MG63 (cell line): ENCODE measurements at regions not wholly inside any gene's neighbourhood (a gene's known extent, or its start where the extent isn't known, plus 50 kb on each side); places are given as distances from the start of the nearest gene placed in this dataset.

Experiments
- DNase-seq: peaks from one replicate; pipeline ENCODE4 v3.0.0-alpha.2; 2020
- H3K27me3 ChIP-seq: fragments of 250-450 bp; sonication (Bioruptor Pico); 2 replicates; pipeline ENCODE4 v1.5.1; 2020; ENCODE audit warnings: mild to moderate bottlenecking, moderate library complexity
- H3K36me3 ChIP-seq: fragments of 250-450 bp; sonication (Bioruptor Pico); 2 replicates; pipeline ENCODE4 v1.5.1; 2020; ENCODE audit warnings: mild to moderate bottlenecking, moderate library complexity
- H3K4me3 ChIP-seq: fragments of 250-450 bp; sonication (Bioruptor Pico); 2 replicates; pipeline ENCODE4 v1.5.1; 2020; ENCODE audit warnings: mild to moderate bottlenecking, moderate library complexity
- H3K9me3 ChIP-seq: fragments of 250-450 bp; sonication (Bioruptor Pico); 2 replicates; pipeline ENCODE4 v1.5.1; 2020; ENCODE audit warnings: mild to moderate bottlenecking, moderate library complexity

DNA sequence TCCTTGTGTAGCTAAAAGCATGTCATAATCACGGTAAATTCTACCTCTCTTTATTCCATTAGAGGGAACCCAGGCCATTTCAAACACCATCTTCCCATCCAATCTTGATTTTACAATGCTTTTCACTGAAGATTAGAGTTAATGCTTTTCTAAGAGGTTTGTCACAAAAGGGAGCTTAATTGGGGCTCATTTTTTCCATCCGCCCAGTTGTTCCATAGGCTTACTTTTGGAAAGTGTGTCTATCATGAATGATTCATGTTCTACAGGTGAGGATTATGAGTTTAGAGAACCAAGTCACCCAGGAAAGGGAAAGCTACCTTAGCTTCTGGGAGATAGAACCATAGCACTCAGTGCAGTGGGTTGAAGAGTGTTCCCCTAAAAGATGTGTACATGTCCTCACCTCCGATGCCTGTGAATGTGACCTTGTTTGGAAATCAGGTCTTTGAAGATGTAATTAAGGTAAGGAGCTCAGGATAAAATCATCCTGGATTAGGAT lies 286.9 kb upstream of the RUNX1 start:
- Histone ChIP-seq H3K36me3 (no peaks in the 10 kb centered on the region), H3K9me3 (no peaks in the 10 kb centered on the region), H3K4me3 (no peak overlapping the region), H3K27me3 (no peaks in the 10 kb centered on the region)
- no peak for DNase-seq

DNA sequence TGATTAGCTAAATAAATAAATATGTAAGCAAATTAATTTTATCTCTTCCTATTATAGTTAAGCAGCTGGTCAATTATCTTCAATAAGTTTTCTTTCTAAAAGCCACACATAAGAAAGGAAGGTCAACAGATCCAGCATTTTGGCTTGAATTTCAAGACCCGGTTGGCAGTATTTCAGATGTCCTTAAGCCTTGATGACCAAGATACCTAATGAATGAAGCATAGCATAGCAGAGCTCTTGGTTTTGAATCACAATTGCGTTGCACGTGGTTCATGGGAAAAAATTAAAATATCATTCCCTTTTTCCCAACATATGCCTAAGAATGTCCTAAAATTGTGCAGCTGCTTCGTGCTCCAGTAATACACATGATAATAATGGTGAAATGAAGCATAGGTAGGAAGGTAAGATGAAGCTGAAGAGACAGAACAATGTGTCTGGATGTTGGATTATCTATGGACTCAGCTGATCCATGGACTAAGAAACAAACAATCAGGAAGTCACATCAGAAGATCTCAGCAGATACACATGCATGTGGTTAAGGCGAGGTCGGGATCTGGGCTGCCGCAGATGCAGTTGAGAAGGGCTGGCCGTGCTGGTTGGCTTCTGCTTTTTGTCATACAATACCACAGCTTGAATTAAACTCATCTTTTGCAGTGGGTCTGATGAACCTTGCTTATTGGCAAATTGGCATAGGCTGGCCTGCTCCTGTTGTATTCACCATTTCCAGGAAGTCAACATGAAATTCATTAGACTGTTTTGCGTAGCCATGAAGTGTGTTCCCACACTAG lies 284.9 kb upstream of the RUNX1 start:
- no peaks in the 10 kb centered on the region for H3K27me3 ChIP-seq
- H3K4me3 ChIP-seq: no peak overlapping the region
- no peaks in the 10 kb centered on the region for H3K9me3 ChIP-seq
- H3K36me3 ChIP-seq: no peaks in the 10 kb centered on the region
- no peak for DNase-seq

DNA sequence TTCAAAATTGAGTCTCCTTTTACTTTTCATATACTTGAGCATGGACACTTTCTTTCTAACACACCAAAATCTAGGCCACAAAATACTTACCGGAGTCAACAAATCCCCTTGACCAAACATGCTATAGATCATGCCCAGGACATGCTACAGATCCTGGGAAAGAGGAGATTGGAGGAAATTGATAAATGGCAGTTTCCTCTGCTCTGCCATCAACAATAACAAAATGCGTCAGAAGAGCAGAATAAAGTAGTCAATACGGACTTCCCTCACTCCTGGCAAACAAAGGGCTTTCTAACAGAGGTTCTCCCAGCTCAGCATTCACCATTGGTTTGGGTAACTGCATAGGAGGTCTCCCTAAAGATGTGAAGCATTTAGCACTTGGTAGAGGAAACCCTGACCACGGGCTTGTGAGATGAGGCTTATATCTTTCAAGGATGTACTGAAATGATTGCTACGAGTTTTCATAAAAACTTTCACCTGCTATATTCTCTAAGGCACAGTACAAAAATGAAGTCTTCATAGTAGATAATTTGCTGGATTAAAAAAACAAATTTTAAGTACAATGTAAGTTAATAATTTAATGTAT lies 283.8 kb upstream of the RUNX1 start:
- Histone ChIP-seq H3K27me3 (no peaks in the 10 kb centered on the region), H3K36me3 (no peaks in the 10 kb centered on the region), H3K4me3 (no peak overlapping the region), H3K9me3 (no peaks in the 10 kb centered on the region)
- no peak for DNase-seq

DNA sequence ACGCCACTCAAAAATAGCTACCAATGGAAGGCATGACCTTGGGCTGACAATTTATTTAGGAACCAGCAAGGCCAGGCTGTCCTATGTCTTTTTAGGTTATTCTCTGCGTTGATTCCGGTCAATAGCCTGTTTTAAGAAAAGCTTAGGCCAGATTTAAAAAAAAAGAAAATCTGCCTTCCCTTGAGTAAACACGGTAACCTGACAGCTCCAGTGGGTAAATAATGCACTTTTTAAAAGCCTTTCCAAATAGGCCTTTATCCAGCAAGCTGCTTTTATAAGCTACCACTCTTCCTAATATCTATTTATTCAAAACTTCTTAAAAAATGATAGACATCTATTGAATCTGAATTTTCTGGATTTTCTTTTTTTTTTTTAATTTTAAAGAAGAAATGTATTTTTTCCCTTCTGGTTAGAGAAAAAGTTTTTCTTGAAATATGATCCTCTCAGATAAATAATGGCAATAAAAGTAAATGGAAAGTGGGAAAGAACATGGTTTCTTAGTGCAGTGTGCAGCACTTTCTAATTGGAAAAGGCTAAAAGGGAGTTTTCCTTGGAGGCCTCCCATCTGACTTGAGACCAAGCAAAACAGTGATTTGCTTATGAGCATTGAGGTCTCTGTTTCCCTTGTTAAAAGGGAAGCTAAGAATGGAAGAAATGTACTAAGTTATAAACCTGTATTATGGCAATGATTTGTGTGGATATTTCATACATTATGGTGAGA lies 281.0 kb upstream of the RUNX1 start:
- Histone ChIP-seq H3K36me3 (no peaks in the 10 kb centered on the region), H3K4me3 (no peak overlapping the region), H3K9me3 (no peaks in the 10 kb centered on the region), H3K27me3 (no peaks in the 10 kb centered on the region)
- no peak for DNase-seq

DNA sequence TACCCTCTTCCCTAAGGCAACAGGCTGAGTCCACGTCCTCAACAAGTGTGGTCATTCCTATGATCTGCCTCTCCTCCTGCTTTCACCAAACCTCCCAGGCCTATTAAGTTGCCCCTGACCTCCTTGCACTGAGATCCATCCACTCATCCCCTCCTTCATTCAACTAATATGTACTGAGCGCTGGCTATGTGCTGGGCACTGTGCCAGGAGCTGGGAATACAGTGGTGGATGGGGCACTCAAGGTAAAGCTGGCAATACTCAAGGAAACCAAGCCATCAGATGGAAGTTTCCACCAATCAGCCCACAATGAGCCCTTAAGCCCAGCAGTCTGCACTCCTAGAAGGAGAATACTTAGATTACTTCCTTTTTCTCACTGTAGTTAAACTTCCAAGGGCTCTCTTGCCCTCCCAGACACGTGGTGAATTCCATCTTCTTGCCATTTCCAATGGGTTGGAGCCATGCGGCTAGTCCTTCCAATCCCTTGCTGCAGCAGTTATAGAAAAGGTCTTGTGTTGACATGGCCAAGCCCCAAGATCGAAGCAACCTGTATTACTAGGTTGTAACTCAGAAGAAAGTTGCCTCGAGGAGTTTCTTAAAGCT lies 279.9 kb upstream of the RUNX1 start:
- Histone ChIP-seq H3K4me3 (no peak overlapping the region), H3K27me3 (no peaks in the 10 kb centered on the region), H3K36me3 (no peaks in the 10 kb centered on the region), H3K9me3 (no peaks in the 10 kb centered on the region)
- no peak for DNase-seq

DNA sequence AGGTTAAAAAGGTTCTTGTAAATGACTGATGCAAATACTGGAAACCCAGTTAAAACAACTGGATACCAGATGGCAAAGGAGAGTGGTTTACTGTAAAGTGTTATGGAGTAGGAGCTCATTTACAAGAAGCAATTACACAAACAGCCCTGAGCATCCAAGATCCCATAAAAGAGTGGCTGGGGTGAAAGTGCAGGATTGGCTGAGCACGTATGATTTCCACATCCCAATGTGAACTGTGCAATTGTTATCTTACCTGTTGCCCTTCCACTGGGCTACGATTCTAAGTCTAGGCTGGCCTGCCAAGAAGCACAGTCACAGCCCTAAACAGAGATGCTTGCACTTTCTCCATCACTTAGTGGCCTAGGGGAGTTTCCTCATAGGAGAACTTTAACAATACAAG lies 277.6 kb upstream of the RUNX1 start:
- Histone ChIP-seq H3K36me3 (no peaks in the 10 kb centered on the region), H3K27me3 (no peaks in the 10 kb centered on the region), H3K9me3 (no peaks in the 10 kb centered on the region), H3K4me3 (no peak overlapping the region)
- DNase-seq: no peak

DNA sequence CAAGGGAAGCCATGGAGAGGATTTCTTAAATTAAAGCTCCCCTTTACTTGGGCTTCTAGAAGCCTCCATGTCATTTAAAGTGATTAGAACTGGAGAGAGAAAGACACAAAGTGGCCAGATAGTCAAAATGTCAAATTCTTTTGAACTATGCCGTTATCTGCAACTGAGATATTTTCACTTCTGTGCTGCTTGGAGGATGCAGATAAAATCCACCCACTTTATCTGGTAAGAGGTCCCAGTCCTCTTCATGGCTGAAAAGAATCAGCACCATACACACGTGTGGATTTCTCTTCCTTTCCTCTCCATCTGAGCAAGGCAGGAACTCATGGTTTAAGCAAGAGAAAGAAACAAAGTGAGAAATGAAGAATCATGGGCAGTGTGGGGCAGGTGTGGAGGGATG lies 276.9 kb upstream of the RUNX1 start:
- no peaks in the 10 kb centered on the region for H3K27me3 ChIP-seq
- no peak overlapping the region for H3K4me3 ChIP-seq
- no peaks in the 10 kb centered on the region for H3K9me3 ChIP-seq
- H3K36me3 ChIP-seq: no peaks in the 10 kb centered on the region
- DNase-seq: no peak

DNA sequence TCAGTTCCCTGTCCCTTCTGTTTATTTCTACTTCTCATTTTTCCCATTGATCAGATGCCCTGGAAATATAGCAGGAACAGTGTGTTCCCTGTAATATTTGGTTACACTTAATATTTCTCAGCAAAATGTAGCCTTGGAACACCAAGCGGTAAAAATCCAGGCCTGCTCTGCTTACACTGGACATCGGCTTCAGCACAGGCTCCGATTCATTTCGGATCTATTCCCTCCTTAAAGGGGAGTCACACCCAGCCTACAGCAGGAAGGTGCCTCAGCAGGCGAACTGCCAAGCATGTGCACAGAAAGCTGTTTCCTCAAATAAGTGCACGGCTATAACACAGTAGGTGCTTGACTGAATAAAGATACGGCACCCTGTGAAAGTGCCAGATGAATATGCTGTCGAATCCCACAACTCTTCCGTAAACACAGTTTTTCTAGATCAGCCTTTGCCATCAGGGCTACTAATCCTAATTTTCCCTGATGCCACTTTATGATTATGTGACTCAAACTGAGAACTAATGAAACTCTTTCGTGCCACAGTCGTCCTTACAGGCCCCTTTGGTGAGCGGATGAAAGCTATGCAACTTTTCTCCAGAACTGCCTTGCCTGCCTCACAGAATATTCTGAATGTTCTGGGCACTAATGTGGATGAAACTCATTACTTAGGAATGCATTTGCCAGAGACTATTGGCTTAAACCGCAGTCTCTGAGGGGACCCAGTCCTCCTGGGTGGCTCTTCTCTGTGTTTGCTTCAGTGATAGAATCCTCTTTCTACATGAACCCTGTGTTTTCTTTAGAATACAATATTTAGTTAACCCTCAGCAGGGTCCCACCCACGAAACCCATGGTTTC lies 275.5 kb upstream of the RUNX1 start:
- H3K4me3 ChIP-seq: no peak overlapping the region
- DNase-seq: peak; percentile 10
- H3K36me3 ChIP-seq: no peaks in the 10 kb centered on the region
- H3K9me3 ChIP-seq: no peaks in the 10 kb centered on the region
- no peaks in the 10 kb centered on the region for H3K27me3 ChIP-seq

DNA sequence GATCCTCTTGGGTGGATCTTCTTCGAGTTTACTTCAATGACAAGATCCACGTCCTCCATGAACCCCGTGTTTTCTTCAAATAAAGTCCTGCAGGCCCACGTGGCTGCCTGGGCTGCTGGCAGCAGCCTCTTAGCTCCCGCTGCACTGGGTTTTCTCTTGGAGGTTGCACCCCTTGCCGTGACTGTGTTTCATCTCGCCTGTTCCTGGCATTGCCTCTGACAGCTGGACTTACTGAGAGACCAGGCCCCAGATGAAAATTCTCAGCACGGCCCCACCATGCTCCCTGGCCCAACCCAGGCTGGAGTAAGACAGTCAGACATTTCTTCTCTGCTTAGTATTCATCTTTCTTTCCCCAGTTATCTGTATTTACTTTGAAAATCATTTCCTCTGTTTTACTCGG lies 274.8 kb upstream of the RUNX1 start:
- no peaks in the 10 kb centered on the region for H3K27me3 ChIP-seq
- no peak for DNase-seq
- H3K4me3 ChIP-seq: no peak overlapping the region
- no peaks in the 10 kb centered on the region for H3K9me3 ChIP-seq
- H3K36me3 ChIP-seq: no peaks in the 10 kb centered on the region

DNA sequence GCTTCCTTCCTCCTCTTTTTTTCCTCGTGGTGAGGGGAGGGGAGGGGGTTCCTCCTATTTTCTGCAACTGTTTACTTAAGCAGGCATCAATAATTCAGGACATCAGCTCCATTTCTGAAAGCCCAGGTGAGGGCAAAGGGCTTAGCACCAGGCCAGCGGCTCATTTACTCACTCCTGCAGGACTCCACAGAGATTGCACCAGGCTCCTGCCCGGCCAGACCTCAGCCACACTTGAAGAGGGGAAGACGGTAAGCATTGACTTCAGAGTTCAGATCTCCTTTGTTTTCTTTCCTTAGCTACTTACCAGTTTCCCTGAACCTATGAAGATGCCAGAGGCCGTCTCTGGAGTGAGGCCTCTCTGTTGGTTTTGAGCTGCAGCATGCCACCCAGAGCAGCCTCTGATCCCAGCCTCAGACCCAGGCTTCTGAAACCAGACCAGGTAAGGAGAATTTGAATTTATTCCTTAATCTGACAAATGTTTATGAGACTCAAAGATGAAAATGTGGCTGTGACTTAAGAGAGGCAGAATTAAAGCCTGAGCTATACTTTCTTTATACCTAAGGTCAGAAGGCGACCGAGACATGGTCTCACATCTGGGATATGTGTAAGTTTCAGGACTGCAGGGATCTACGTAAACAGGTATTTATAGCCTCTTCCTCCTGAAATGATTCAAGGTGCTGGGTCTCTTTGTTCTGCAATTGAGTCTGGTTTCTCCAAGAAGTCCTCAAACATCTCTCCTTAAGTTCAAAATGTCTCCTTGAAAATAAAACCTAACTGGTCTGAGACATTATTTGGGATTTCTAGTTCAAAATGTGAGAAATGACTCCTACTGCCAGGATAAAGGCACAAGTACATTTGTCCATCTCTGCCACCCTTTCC lies 272.5 kb upstream of the RUNX1 start:
- Histone ChIP-seq H3K27me3 (no peaks in the 10 kb centered on the region), H3K36me3 (no peaks in the 10 kb centered on the region), H3K4me3 (no peak overlapping the region), H3K9me3 (no peaks in the 10 kb centered on the region)
- no peak for DNase-seq

DNA sequence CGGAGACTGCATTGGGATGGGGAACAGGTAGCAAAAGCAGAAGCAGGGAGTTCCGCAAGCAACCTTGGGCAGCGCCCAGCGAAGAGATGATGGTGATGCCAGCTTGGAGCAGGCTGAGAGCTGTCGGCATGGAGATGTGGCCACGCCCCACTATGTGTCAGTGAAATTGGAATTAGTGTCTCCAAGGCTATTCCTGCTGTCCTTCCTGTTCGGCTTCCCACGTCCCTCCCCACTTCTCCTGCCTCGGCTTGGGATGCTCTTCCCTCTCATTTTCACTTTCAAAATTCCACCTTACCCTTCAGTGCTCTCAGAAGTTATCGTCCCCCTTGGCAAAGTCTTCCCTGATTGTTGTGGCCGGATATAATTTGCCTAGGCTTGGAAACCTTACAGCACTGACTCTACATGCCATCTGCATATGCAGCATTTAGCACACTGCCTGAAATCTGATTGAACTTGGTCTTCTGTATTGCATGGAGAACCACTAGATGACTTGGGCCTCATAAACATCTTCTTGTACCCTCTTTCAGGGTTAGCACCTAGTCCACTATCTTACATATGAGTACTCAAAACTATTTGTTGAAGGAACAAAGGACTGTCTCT lies 270.7 kb upstream of the RUNX1 start:
- no peak overlapping the region for H3K4me3 ChIP-seq
- DNase-seq: peak; percentile 15
- H3K36me3 ChIP-seq: no peaks in the 10 kb centered on the region
- H3K9me3 ChIP-seq: no peaks in the 10 kb centered on the region
- no peaks in the 10 kb centered on the region for H3K27me3 ChIP-seq

DNA sequence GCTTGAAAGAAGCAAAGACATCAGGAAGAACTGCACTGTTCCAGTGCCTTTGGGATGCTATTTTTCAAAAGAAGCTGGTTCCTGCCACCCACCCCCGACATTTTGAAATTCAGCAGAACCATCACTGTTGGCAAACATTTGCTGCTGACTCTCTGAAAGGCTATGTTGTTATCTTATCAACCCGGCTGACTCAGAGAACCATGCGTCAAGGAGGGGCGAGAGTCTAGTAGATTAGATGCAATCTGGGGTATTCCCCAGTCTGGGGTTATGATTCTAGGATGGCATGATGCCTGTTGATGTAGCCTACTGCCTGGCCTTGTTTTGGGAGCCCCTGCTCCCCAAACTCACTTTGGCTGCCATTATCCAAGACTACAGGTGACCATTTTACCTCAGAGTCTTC lies 267.8 kb upstream of the RUNX1 start:
- no peak overlapping the region for H3K4me3 ChIP-seq
- no peaks in the 10 kb centered on the region for H3K27me3 ChIP-seq
- no peaks in the 10 kb centered on the region for H3K36me3 ChIP-seq
- DNase-seq: peak; percentile 9
- no peaks in the 10 kb centered on the region for H3K9me3 ChIP-seq

DNA sequence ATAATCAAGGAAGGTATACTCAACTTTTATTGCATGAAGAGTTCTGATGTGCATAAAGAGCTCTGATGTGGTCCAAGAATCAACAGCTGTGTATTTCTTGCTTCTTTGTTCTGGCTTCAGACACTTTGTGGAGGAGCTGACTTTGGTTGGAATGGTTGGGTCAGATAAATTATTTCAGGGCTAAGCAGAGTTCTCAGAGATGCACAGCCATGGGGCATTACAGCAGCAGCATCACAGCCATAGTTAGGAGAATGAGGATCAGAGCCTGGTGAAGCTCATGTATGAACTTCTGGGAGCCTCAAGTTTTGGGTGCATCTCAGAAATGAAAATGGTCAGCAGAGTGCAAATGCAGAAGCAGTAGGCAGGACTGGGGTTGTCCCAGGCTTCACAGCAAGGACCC lies 267.4 kb upstream of the RUNX1 start:
- H3K9me3 ChIP-seq: no peaks in the 10 kb centered on the region
- no peak overlapping the region for H3K4me3 ChIP-seq
- no peaks in the 10 kb centered on the region for H3K36me3 ChIP-seq
- H3K27me3 ChIP-seq: no peaks in the 10 kb centered on the region
- no peak for DNase-seq

DNA sequence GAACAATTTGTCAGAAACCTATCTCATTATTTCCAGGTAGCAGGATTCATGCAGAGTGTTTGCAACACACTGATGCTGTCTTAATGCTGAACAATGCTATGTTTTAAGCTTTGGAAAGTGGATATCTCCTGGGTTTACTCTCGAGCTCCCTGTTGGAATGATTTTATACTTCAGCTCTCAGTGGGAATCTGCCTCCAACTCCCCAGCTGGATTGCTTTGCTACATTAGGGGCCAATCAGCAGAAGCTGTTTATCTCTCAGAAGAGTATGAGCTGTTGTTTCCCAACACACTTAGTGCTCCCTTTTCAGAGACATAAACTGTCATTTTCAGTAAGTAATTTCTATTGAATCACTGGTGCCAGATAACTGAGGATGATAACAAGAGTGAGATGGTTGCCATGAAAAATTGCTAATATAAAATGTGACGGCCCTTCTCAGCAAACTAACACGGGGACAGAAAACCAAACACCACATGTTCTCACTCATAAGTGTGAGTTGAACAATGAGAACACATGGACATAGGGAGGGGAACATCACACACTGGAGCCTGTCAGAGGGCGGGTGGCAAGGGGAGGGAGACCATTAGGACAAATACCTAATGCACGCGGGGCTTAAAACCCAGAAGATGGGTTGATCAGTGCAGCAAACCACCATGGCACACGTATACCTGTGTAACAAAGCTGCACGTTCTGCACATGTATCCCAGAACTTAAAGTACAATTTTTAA lies 265.9 kb upstream of the RUNX1 start:
- H3K27me3 ChIP-seq: no peaks in the 10 kb centered on the region
- H3K36me3 ChIP-seq: no peaks in the 10 kb centered on the region
- no peaks in the 10 kb centered on the region for H3K9me3 ChIP-seq
- H3K4me3 ChIP-seq: no peak overlapping the region
- no peak for DNase-seq

DNA sequence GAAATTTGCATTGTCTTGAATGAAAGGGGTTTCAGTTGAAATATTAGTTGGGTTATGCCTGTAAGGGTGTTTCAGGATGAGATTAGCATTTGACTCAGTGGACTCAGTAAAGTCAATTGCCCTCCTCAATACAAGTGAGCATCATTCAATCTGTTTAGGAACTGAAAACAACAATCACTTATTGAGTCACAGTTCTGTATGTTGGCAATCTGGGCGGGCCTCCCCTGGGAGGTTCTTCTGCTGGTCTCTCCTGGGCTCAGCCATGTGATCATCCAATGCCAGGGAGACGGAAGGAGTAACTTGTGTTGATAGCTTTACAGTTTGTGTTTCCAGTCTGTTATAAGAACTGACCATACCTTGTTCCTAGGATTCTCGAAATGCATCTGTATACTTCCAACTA lies 262.9 kb upstream of the RUNX1 start:
- Histone ChIP-seq H3K4me3 (no peak overlapping the region), H3K27me3 (no peaks in the 10 kb centered on the region), H3K36me3 (no peaks in the 10 kb centered on the region), H3K9me3 (no peaks in the 10 kb centered on the region)
- no peak for DNase-seq
